ENCODE measurements at regions not wholly inside any gene's neighbourhood (a gene's known extent, or its start where the extent isn't known, plus 50 kb on each side); places are given as distances from the start of the nearest gene placed in this dataset.

GRCh38 chr7:18212758-18213157, 185.1 kb upstream of the PRPS1L1 start:
- Histone ChIP-seq H4K8ac (ENCODE audit: low read depth in 2 of 2, low read length in 2 of 2) (no peak overlapping the region), H2BK20ac (ENCODE audit: low read depth, low read length) (no peak overlapping the region), H3K27me3 (ENCODE audit: control insufficient read depth, insufficient read depth, low read length) (no peaks in the 10 kb centered on the region; the same call in 1 of the 2 replicates), H3K9me1 (ENCODE audit: insufficient read depth, low read length) (no peaks in the 10 kb centered on the region), H3K23ac (ENCODE audit: low read depth, low read length) (no peak overlapping the region), H3K18ac (ENCODE audit: low read depth, low read length) (no peak overlapping the region), H3K4me1 (ENCODE audit: control insufficient read depth, insufficient read depth, low read length) (no peaks in the 10 kb centered on the region), H3K14ac (replicated peaks; ENCODE audit: low read depth, low read length) (no peak overlapping the region), H3K56ac (ENCODE audit: extremely low read depth, insufficient read depth, low read length) (no peak overlapping the region), H3K9me3 (ENCODE audit: control insufficient read depth, insufficient read depth, low read length) (no peaks in the 10 kb centered on the region), H3K79me1 (ENCODE audit: low read depth in 1 of 2, low read length in 2 of 2) (no peaks in the 10 kb centered on the region), H2AK5ac (ENCODE audit: low read depth, low read length) (no peak overlapping the region), H4K5ac (ENCODE audit: low read depth, low read length) (no peak overlapping the region), H2BK120ac (ENCODE audit: low read depth, low read length) (no peak overlapping the region), H3K36me3 (ENCODE audit: control insufficient read depth, insufficient read depth, low read length) (no peaks in the 10 kb centered on the region), H3K27ac (ENCODE audit: insufficient read depth, low read length) (no peak overlapping the region), H3K4me3 (ENCODE audit: insufficient read depth, low read depth, low read length) (no peak overlapping the region), H2AFZ (replicated peaks; ENCODE audit: low read length, poor library complexity) (no peak overlapping the region), H4K20me1 (ENCODE audit: insufficient read depth, low read length) (no peaks in the 10 kb centered on the region), H2BK15ac (ENCODE audit: low read depth, low read length) (no peak overlapping the region), H2BK5ac (ENCODE audit: low read depth, low read length, poor library complexity, severe bottlenecking) (no peak overlapping the region), H3K4ac (ENCODE audit: low read depth, low read length) (no peak overlapping the region), H3K9ac (ENCODE audit: low read depth, low read length) (no peak overlapping the region), H4K91ac (ENCODE audit: insufficient read depth, low read depth, low read length) (no peak overlapping the region), H2AK9ac (replicated peaks; ENCODE audit: low read depth, low read length, poor library complexity) (no peak overlapping the region), H3K4me2 (ENCODE audit: low read depth, low read length) (no peak overlapping the region)
- no TSS peak for BruUV-seq (replicated peaks)
- no CpG with 5 or more reads among the region's 1 CpG for WGBS, 2 experiments (ENCODE audit: extremely low coverage in 2 of 2, insufficient read length in 1 of 2)
- intact Hi-C loops (cut with micrococcal nuclease) (no loop called here), in situ Hi-C loops (cut with MboI; ENCODE audit: low sequenced_read_pairs) (no loop called here), dilution Hi-C loops (cut with HindIII; ENCODE audit: low sequenced_read_pairs, unreplicated experiment) (no loop called here)
- DNase-seq (peak; percentile 30), ATAC-seq (ENCODE audit: low read depth) (no peak; the same call in 1 of the 2 replicates)
- POLR2A ChIA-PET (ENCODE audit: unreplicated experiment): no interaction called here
- no peak for TF ChIP-seq RCOR1 (IDR thresholded peaks at IDR 0.05; ENCODE audit: insufficient replicate concordance, low read length)
- no peak for TF ChIP-seq CHD1 (IDR thresholded peaks at IDR 0.05; ENCODE audit: low read depth, low read length)
- no peak for TF ChIP-seq MAFK (IDR thresholded peaks at IDR 0.05; ENCODE audit: low read depth, low read length)
- TF ChIP-seq SMC3 (IDR thresholded peaks at IDR 0.05; ENCODE audit: low read depth, low read length): no peak
- no peak for TF ChIP-seq RFX5 (IDR thresholded peaks at IDR 0.05; ENCODE audit: low read depth, low read length)
- TF ChIP-seq FOS (IDR thresholded peaks at IDR 0.05; ENCODE audit: low read depth, low read length): no peak
- TF ChIP-seq MXI1 (IDR thresholded peaks at IDR 0.05; ENCODE audit: borderline replicate concordance, low read depth, low read length): no peak
- TF ChIP-seq RAD21 (IDR thresholded peaks at IDR 0.05; ENCODE audit: low read length): no peak
- TF ChIP-seq CTCF (conservative IDR thresholded peaks at IDR 0.05; ENCODE audit: low read depth, low read length): no peak
- TF ChIP-seq POLR2A (IDR thresholded peaks at IDR 0.05; ENCODE audit: low read depth, low read length): no peak
- no peak for TF ChIP-seq ELK1 (IDR thresholded peaks at IDR 0.05; ENCODE audit: borderline replicate concordance, low read depth, low read length)
- no peak for TF ChIP-seq BHLHE40 (IDR thresholded peaks at IDR 0.05; ENCODE audit: low read depth, low read length)
- TF ChIP-seq NFE2L2 (IDR thresholded peaks at IDR 0.05; ENCODE audit: low read depth, low read length): no peak
- TF ChIP-seq MAZ (IDR thresholded peaks at IDR 0.05; ENCODE audit: borderline replicate concordance, low read depth, low read length): no peak
- TF ChIP-seq USF2 (IDR thresholded peaks at IDR 0.05; ENCODE audit: low read depth, low read length): no peak
- no peak for TF ChIP-seq CEBPB (IDR thresholded peaks at IDR 0.05; ENCODE audit: low read depth, low read length)
- CTCF ChIA-PET: no interaction called here

Data from IMR-90 (cell line).